Right lobe of liver (tissue), 4 donors: ENCODE measurements at regions not wholly inside any gene's neighbourhood (a gene's known extent, or its start where the extent isn't known, plus 50 kb on each side); places are given as distances from the start of the nearest gene placed in this dataset.

Source experiments
- CTCF ChIP-seq, 4 donors: fragments of 200-600 bp in 3 of 4; fragments of 450-650 bp in 1 of 4; IDR thresholded peaks; one replicate each; pipeline versions ENCODE4 v1.5.1 to v1.8.0; 2016 to 2022; ENCODE audit warnings: antibody characterized with exemption in 4 of 4, mild to moderate bottlenecking in 2 of 4
- POLR2A ChIP-seq: fragments of 450-650 bp; IDR thresholded peaks from one replicate; pipeline ENCODE4 v1.6.1; 2017; ENCODE audit warnings: antibody characterized with exemption, mild to moderate bottlenecking
- donor health status: DM: no; HTN: no; CAD: no.
- donor health status: DM: no; HTN: no; CAD: no.
- donor health status: DM: no; HTN: yes; CAD: no.

GRCh38 chr20:19129306-19129705 is 83.1 kb upstream of the SLC24A3 start:
- TF ChIP-seq CTCF (IDR thresholded peaks at IDR 0.05) (no peak), POLR2A (no peak)
